CD4-positive, CD25-positive, alpha-beta regulatory T cell (primary cell): ENCODE measurements at regions not wholly inside any gene's neighbourhood (a gene's known extent, or its start where the extent isn't known, plus 50 kb on each side); places are given as distances from the start of the nearest gene placed in this dataset.
"Not testable (repeated sequence)": the region's sequence is repeated elsewhere in the genome, so short reads cannot be mapped to it uniquely, and the experiment has no call there.

ENCODE experiments used
- ATAC-seq, 2 donors: fragments of 150-1000 bp; cut with Tn5 transposase; one replicate each; pipeline ENCODE4 v1.10.0; 2021; ENCODE audit warnings: low read depth in 2 of 2, moderate number of reproducible peaks in 2 of 2, moderate library complexity in 1 of 2
- DNase-seq, 3 donors: peaks; one replicate each; pipeline versions ENCODE4 v3.0.0 to v3.0.0-alpha.2; 2012 to 2022; ENCODE audit warnings: mixed read lengths in 1 of 3
- H3K27ac ChIP-seq: one replicate; pipeline ENCODE4 v1.7.0; 2013; ENCODE audit warnings: mild to moderate bottlenecking, low read length; ENCODE audit not compliant: insufficient read depth, poor library complexity, severe bottlenecking
- H3K27me3 ChIP-seq: one replicate; pipeline ENCODE4 v1.7.0; 2013; ENCODE audit warnings: low read length; ENCODE audit not compliant: control insufficient read depth, insufficient read depth
- H3K36me3 ChIP-seq: one replicate; pipeline ENCODE4 v1.7.0; 2013; ENCODE audit warnings: mild to moderate bottlenecking, low read length, moderate library complexity; ENCODE audit not compliant: control insufficient read depth, insufficient read depth
- H3K4me1 ChIP-seq: 2 replicates; pipeline ENCODE4 v1.7.0; 2013; ENCODE audit warnings: mild to moderate bottlenecking, low read length; ENCODE audit not compliant: insufficient read depth, control insufficient read depth, poor library complexity, severe bottlenecking
- H3K4me3 ChIP-seq: one replicate; pipeline ENCODE4 v1.7.0; 2013; ENCODE audit warnings: low read depth, mild to moderate bottlenecking, low read length, moderate library complexity
- H3K9me3 ChIP-seq, 2 experiments: 1 replicate in 1 of 2; 2 replicates in 1 of 2; pipeline ENCODE4 v1.7.0; 2013; ENCODE audit warnings: low read length in 2 of 2, mild to moderate bottlenecking in 1 of 2, moderate library complexity in 1 of 2; ENCODE audit not compliant: control insufficient read depth in 2 of 2
- H3K27ac Mint-ChIP-seq, 3 donors: one replicate each; pipeline ENCODE4 v1.8.0; 2020 to 2022; ENCODE audit warnings: mild to moderate bottlenecking in 3 of 3, mixed read lengths in 3 of 3, moderate library complexity in 2 of 3
- H3K27me3 Mint-ChIP-seq: one replicate; pipeline ENCODE4 v1.8.0; 2022; ENCODE audit warnings: mild to moderate bottlenecking, mixed read lengths
- H3K36me3 Mint-ChIP-seq: one replicate; pipeline ENCODE4 v1.8.0; 2020; ENCODE audit warnings: mixed read lengths
- H3K4me1 Mint-ChIP-seq, 4 donors: one replicate each; pipeline ENCODE4 v1.8.0; 2020 to 2022; ENCODE audit warnings: mixed read lengths in 4 of 4, mild to moderate bottlenecking in 1 of 4
- H3K4me3 Mint-ChIP-seq, 4 donors: one replicate each; pipeline ENCODE4 v1.8.0; 2020 to 2022; ENCODE audit warnings: mild to moderate bottlenecking in 4 of 4, mixed read lengths in 4 of 4, moderate library complexity in 3 of 4
- H3K9me3 Mint-ChIP-seq, 7 donors: one replicate each; pipeline ENCODE4 v1.8.0; 2020 to 2022; ENCODE audit warnings: mixed read lengths in 7 of 7, mild to moderate bottlenecking in 3 of 7, moderate library complexity in 2 of 7

GRCh38 chr3:110938629-110939028 lies 133.0 kb upstream of the NECTIN3 start:
- Histone ChIP-seq H3K27me3 (no peaks in the 10 kb centered on the region), H3K27ac (no peak overlapping the region), H3K36me3 (no peaks in the 10 kb centered on the region), H3K4me3 (no peak overlapping the region), H3K4me1 (no peaks in the 10 kb centered on the region), H3K9me3 (no peaks in the 10 kb centered on the region)
- Mint-ChIP-seq H3K27ac (no peak overlapping the region), H3K9me3 (peaks cover 0 to 8% (median 5%) of the 10 kb centered on the region in 7 donors), H3K4me1 (no peaks in the 10 kb centered on the region), H3K36me3 (no peaks in the 10 kb centered on the region), H3K27me3 (peaks cover 18% of the 10 kb centered on the region), H3K4me3 (no peak overlapping the region)
- DNase-seq = peak in 1 of 3 donors; percentile 6
- no peak for ATAC-seq

- Histone ChIP-seq H3K9me3 (peaks cover under 1 to 8% of the 10 kb centered on the region in 2 experiments), H3K27ac (no peak overlapping the region), H3K4me1 (no peaks in the 10 kb centered on the region), H3K36me3 (no peaks in the 10 kb centered on the region), H3K27me3 (no peaks in the 10 kb centered on the region), H3K4me3 (no peak overlapping the region)
- no peaks in the 10 kb centered on the region for H3K4me1 Mint-ChIP-seq
- H3K27me3 Mint-ChIP-seq = peaks cover 18% of the 10 kb centered on the region
- H3K4me3 Mint-ChIP-seq = no peak overlapping the region
- H3K27ac Mint-ChIP-seq = no peak overlapping the region
- ATAC-seq (no peak), DNase-seq (no peak)
- peaks cover 0 to 12% (median 8%) of the 10 kb centered on the region in 7 donors for H3K9me3 Mint-ChIP-seq
- H3K36me3 Mint-ChIP-seq = no peaks in the 10 kb centered on the region
These were observed 131.6 kb upstream of the NECTIN3 start for GRCh38 chr3:110940055-110940454.

DNA sequence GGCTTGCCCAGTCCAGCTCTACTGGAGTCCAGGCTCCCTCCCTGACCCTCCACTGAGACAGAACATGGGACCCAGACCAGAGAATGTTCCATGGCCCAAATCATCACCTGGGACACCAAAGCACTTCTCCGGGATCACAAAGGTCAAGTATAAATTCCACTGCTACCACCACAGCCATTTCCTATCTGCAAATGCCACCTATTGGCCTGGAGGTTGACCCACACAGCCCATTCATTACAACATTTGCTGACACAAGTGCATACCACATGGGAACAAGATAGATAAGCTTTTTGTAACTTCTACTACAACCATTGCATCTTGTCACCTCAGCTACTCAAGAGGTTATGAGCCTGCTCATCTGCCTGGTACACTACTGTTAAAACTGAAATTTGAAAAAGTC lies 126.8 kb upstream of the NECTIN3 start:
- Histone ChIP-seq H3K27me3 (no peaks in the 10 kb centered on the region), H3K27ac (no peak overlapping the region), H3K9me3 (peaks cover 19 to 25% of the 10 kb centered on the region in 2 experiments), H3K4me1 (no peaks in the 10 kb centered on the region), H3K36me3 (no peaks in the 10 kb centered on the region), H3K4me3 (no peak overlapping the region)
- H3K27ac Mint-ChIP-seq = no peak overlapping the region
- DNase-seq (no peak), ATAC-seq (no peak)
- no peaks in the 10 kb centered on the region for H3K36me3 Mint-ChIP-seq
- no peak overlapping the region for H3K4me3 Mint-ChIP-seq
- no peaks in the 10 kb centered on the region for H3K4me1 Mint-ChIP-seq
- peaks cover 5% of the 10 kb centered on the region for H3K27me3 Mint-ChIP-seq
- peaks cover 0 to 44% (median 22%) of the 10 kb centered on the region in 7 donors for H3K9me3 Mint-ChIP-seq

DNA sequence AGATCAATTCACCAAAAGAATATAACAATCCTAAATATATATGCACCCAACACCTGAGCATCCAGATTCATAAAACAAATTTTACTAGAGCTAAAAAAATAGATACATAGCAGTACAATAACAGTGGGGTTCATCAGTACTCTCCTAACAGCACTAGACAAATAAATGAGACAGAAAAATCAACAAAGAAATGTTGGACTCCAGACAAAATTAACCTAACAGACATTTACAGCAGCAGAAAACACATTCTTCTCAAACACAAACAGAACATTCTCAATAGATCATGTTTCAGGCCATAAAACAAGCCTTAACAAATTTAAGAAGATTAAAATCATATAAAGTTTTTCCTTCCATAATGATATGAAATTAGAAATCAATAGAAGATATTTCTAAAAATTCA lies 124.8 kb upstream of the NECTIN3 start:
- Histone ChIP-seq H3K4me1 (no peaks in the 10 kb centered on the region), H3K9me3 (peaks cover 19 to 28% of the 10 kb centered on the region in 2 experiments), H3K27ac (no peak overlapping the region), H3K4me3 (no peak overlapping the region), H3K36me3 (no peaks in the 10 kb centered on the region), H3K27me3 (no peaks in the 10 kb centered on the region)
- no peaks in the 10 kb centered on the region for H3K27me3 Mint-ChIP-seq
- no peak overlapping the region for H3K27ac Mint-ChIP-seq
- ATAC-seq (no peak), DNase-seq (no peak)
- H3K4me3 Mint-ChIP-seq = no peak overlapping the region
- no peaks in the 10 kb centered on the region for H3K36me3 Mint-ChIP-seq
- H3K9me3 Mint-ChIP-seq = peaks cover 0 to 54% (median 24%) of the 10 kb centered on the region in 7 donors
- no peaks in the 10 kb centered on the region for H3K4me1 Mint-ChIP-seq

GRCh38 chr3:110949194-110949593 lies 122.4 kb upstream of the NECTIN3 start:
- H3K4me1 Mint-ChIP-seq, H3K4me3 Mint-ChIP-seq, ATAC-seq, H3K4me3 ChIP-seq, DNase-seq, H3K4me1 ChIP-seq, H3K27me3 ChIP-seq, H3K36me3 Mint-ChIP-seq, H3K36me3 ChIP-seq, H3K27ac Mint-ChIP-seq, H3K27ac ChIP-seq, H3K27me3 Mint-ChIP-seq: not testable (repeated sequence)
- peaks cover 0 to 50% (median 23%) of the 10 kb centered on the region in 7 donors for H3K9me3 Mint-ChIP-seq
- peaks cover 17 to 28% of the 10 kb centered on the region in 2 experiments for H3K9me3 ChIP-seq

GRCh38 chr3:110955301-110955880 lies 116.2 kb upstream of the NECTIN3 start:
- no peak overlapping the region for H3K27ac Mint-ChIP-seq
- no peaks in the 10 kb centered on the region for H3K36me3 Mint-ChIP-seq
- peaks cover 0 to 8% (median 3%) of the 10 kb centered on the region in 7 donors for H3K9me3 Mint-ChIP-seq
- ATAC-seq = no peak
- Histone ChIP-seq H3K4me3 (no peak overlapping the region), H3K9me3 (no peaks in the 10 kb centered on the region), H3K4me1 (no peaks in the 10 kb centered on the region), H3K36me3 (no peaks in the 10 kb centered on the region), H3K27me3 (no peaks in the 10 kb centered on the region), H3K27ac (no peak overlapping the region)
- no peak overlapping the region for H3K4me3 Mint-ChIP-seq
- no peaks in the 10 kb centered on the region for H3K4me1 Mint-ChIP-seq
- DNase-seq = no peak
- peaks cover 8% of the 10 kb centered on the region for H3K27me3 Mint-ChIP-seq

DNA sequence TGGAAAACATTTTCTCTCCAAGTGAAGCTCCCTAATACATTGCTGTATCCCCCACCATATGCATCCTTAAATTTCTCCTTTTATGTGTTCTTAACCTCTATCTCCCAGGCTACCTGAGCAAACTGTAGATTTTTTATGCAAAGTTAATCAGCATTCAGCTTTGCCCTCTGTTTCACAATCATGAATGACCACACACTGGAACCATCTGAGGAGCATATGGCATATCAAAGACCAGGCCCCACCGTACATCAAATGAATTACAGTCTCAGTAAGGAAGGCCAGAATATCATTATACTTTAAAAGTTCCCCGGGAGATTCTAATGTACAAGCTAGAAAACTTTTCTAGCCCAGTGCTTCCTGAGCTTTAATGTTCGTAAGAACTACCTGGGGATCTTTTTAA lies 115.5 kb upstream of the NECTIN3 start:
- Mint-ChIP-seq H3K4me3 (peak overlapping the region in 1 of 4 donors; percentile 35), H3K9me3 (peaks cover 0 to 4% (median 2%) of the 10 kb centered on the region in 7 donors), H3K36me3 (no peaks in the 10 kb centered on the region), H3K27me3 (peaks cover 8% of the 10 kb centered on the region), H3K4me1 (no peaks in the 10 kb centered on the region), H3K27ac (peak overlapping the region in 1 of 3 donors; percentile 27)
- DNase-seq (no peak), ATAC-seq (no peak)
- H3K4me1 ChIP-seq = no peaks in the 10 kb centered on the region
- no peak overlapping the region for H3K4me3 ChIP-seq
- no peaks in the 10 kb centered on the region for H3K9me3 ChIP-seq
- no peaks in the 10 kb centered on the region for H3K27me3 ChIP-seq
- no peaks in the 10 kb centered on the region for H3K36me3 ChIP-seq
- H3K27ac ChIP-seq = no peak overlapping the region

DNA sequence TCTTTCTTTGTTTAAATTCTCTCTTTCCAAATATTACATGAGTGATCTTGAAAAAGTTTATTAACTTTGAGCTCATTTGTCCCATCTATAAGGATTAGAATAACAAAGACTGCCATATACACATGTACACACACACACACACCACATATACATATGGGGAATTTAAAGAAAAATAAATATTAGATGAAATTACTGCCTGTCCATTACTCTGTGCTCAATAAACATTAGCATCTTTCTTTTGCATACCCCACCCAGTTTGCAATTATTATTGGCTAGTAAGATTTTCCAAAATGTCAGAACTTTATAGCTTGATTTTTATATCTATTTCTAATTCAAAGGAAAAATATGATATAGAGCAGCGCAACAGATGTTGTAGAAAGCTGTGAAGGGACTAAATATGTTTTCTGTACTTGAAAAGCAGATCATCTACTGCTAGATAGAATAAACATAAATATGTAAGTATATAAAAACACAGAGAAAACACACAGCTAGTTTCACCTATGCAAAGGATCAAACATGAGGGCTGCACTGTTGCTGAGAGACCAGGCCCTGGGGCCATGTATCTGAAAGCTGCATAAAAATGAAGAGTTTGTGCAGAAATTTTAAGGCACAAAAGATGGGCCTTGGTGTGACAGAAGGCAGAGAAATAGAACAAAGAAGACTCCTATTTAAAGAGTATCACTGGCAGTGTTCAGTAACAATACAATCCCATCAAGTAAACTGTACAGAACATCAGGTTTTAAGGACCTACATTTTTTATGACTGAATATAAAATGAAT lies 114.2 kb upstream of the NECTIN3 start:
- H3K9me3 Mint-ChIP-seq = peaks cover 0 to 6% (median 2%) of the 10 kb centered on the region in 7 donors
- ATAC-seq (no peak), DNase-seq (no peak)
- H3K27ac ChIP-seq = no peak overlapping the region
- no peaks in the 10 kb centered on the region for H3K36me3 ChIP-seq
- H3K27me3 ChIP-seq = no peaks in the 10 kb centered on the region
- no peak overlapping the region for H3K27ac Mint-ChIP-seq
- peaks cover 8% of the 10 kb centered on the region for H3K27me3 Mint-ChIP-seq
- no peaks in the 10 kb centered on the region for H3K4me1 Mint-ChIP-seq
- H3K4me1 ChIP-seq = no peaks in the 10 kb centered on the region
- no peaks in the 10 kb centered on the region for H3K9me3 ChIP-seq
- H3K4me3 Mint-ChIP-seq = no peak overlapping the region
- H3K36me3 Mint-ChIP-seq = no peaks in the 10 kb centered on the region
- no peak overlapping the region for H3K4me3 ChIP-seq
